H1 (cell line): ENCODE measurements at regions not wholly inside any gene's neighbourhood (a gene's known extent, or its start where the extent isn't known, plus 50 kb on each side); places are given as distances from the start of the nearest gene placed in this dataset.

Source experiments
- CHD7 ChIP-seq: fragments of 300-600 bp; sonication (generic); IDR thresholded peaks from 2 replicates; pipeline ENCODE4 v1.7.1; 2012; ENCODE audit warnings: low read length, moderate library complexity, mild to moderate bottlenecking, inconsistent platforms; ENCODE audit not compliant: insufficient replicate concordance
- KDM5A ChIP-seq: fragments of 200-600 bp; IDR thresholded peaks from 2 replicates; pipeline ENCODE4 v1.7.1; 2012; ENCODE audit warnings: mild to moderate bottlenecking, low read length, inconsistent platforms, mixed read lengths
- POLR2AphosphoS5 ChIP-seq: IDR thresholded peaks from 2 replicates; pipeline ENCODE4 v1.6.1; 2011; ENCODE audit warnings: low read depth, low read length
- POU5F1 ChIP-seq: IDR thresholded peaks from 2 replicates; pipeline ENCODE4 v1.6.1; 2011; ENCODE audit warnings: low read depth, mild to moderate bottlenecking, low read length, moderate library complexity
- RNF2 ChIP-seq: fragments of 200-900, 300-1000 bp; sonication (generic); IDR thresholded peaks from 2 replicates; pipeline ENCODE4 v1.7.1; 2016; ENCODE audit warnings: borderline replicate concordance, low read depth, mild to moderate bottlenecking, antibody characterized with exemption, low read length; ENCODE audit not compliant: poor library complexity, severe bottlenecking; ENCODE audit errors: missing control alignments
- SRF ChIP-seq: IDR thresholded peaks from 2 replicates; pipeline ENCODE4 v1.6.1; 2011; ENCODE audit warnings: mild to moderate bottlenecking, low read depth, low read length, moderate library complexity
- TAF1 ChIP-seq: IDR thresholded peaks from 2 replicates; pipeline ENCODE4 v1.6.1; 2011; ENCODE audit warnings: mild to moderate bottlenecking, low read depth, low read length
- TF ChIP-seq, protein P1 (sequence below): IDR thresholded peaks from 2 replicates; pipeline ENCODE4 v1.6.1; 2011; ENCODE audit warnings: low read length, improper control_type of control experiment
- TF ChIP-seq, protein P2 (sequence below): IDR thresholded peaks from 2 replicates; pipeline ENCODE4 v1.6.1; 2012; ENCODE audit warnings: inconsistent platforms

- TF ChIP-seq CHD7, result no peak
- TF ChIP-seq, protein P1, sequence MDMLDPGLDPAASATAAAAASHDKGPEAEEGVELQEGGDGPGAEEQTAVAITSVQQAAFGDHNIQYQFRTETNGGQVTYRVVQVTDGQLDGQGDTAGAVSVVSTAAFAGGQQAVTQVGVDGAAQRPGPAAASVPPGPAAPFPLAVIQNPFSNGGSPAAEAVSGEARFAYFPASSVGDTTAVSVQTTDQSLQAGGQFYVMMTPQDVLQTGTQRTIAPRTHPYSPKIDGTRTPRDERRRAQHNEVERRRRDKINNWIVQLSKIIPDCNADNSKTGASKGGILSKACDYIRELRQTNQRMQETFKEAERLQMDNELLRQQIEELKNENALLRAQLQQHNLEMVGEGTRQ, result no peak
- no peak for TF ChIP-seq POLR2AphosphoS5
- TF ChIP-seq RNF2, result no peak
- no peak for TF ChIP-seq TAF1
- TF ChIP-seq POU5F1, result no peak
- no peak for TF ChIP-seq SRF
- TF ChIP-seq, protein P2, sequence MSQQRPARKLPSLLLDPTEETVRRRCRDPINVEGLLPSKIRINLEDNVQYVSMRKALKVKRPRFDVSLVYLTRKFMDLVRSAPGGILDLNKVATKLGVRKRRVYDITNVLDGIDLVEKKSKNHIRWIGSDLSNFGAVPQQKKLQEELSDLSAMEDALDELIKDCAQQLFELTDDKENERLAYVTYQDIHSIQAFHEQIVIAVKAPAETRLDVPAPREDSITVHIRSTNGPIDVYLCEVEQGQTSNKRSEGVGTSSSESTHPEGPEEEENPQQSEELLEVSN, result no peak
- TF ChIP-seq KDM5A, result no peak
Measured at GRCh38 chr9:73050887-73051550, 98.2 kb upstream of the ALDH1A1 start (continued).
